HepG2 (cell line): ENCODE measurements at regions not wholly inside any gene's neighbourhood (a gene's known extent, or its start where the extent isn't known, plus 50 kb on each side); places are given as distances from the start of the nearest gene placed in this dataset.

Experiments
- ATAC-seq: fragments of 200-7000 bp; cut with Tn5 transposase; 3 replicates; pipeline ENCODE4 v1.9.1; 2020; ENCODE audit warnings: mild to moderate bottlenecking, moderate library complexity
- BruUV-seq: library from RNA; stranded (reverse); fragments of 400-500 nt; replicated peaks from 2 replicates; lab custom pipeline; 2021; lab: Mats Ljungman, UMichigan
- CTCF ChIA-PET: fragments of 300-600 bp; formaldehyde crosslinking; extraction: SDS; loops from one replicate; lab custom pipeline; 2021; ENCODE audit warnings: low total read pairs, inconsistent platforms, low intra/inter-chr PET ratio; lab: Yijun Ruan, JAX
- POLR2A ChIA-PET: fragments of 350-600 bp; sonication (Branson Sonifier 250); formaldehyde crosslinking; loops from one replicate; lab custom pipeline; 2020; ENCODE audit warnings: antibody characterized with exemption, inconsistent platforms; lab: Yijun Ruan, JAX
- DNase-seq: peaks from one replicate; pipeline ENCODE4 v3.0.0-alpha.2; 2015; ENCODE audit warnings: low spot score
- FAIRE-seq: peaks from 3 replicates; lab custom pipeline; 2011; peaks lifted over from hg19 to GRCh38; lab: Jason Lieb, UNC
- H2AFZ ChIP-seq: one replicate; pipeline ENCODE4 v1.6.1; 2011; ENCODE audit warnings: low read length, inconsistent platforms
- H3K27ac ChIP-seq: fragments of 300-600 bp; 3 replicates; pipeline ENCODE4 v1.8.0; 2011; ENCODE audit warnings: mixed run types, mild to moderate bottlenecking, mixed read lengths, low read length, inconsistent platforms; ENCODE audit not compliant: insufficient read depth; ENCODE audit errors: extremely low read length
- H3K27me3 ChIP-seq, 2 experiments: fragments of 200-600 bp in 1 of 2; 2 replicates in 1 of 2; 3 replicates in 1 of 2; pipeline versions ENCODE4 v1.6.0 to v1.8.0; 2011; ENCODE audit warnings: low read length in 2 of 2, mild to moderate bottlenecking in 2 of 2, moderate library complexity in 2 of 2, inconsistent platforms in 1 of 2; ENCODE audit not compliant: insufficient read depth in 2 of 2, control insufficient read depth in 1 of 2
- H3K36me3 ChIP-seq, 2 experiments: fragments of 200-600 bp in 1 of 2; replicated peaks in 1 of 2; 2 replicates in 1 of 2; 3 replicates in 1 of 2; pipeline versions ENCODE4 v1.5.1 to v1.8.0; 2011; ENCODE audit warnings: low read length in 2 of 2, inconsistent platforms in 1 of 2; ENCODE audit not compliant: insufficient read depth in 2 of 2, control insufficient read depth in 1 of 2
- H3K4me1 ChIP-seq: 2 replicates; pipeline ENCODE4 v1.5.1; 2012; ENCODE audit warnings: low read length, inconsistent platforms; ENCODE audit not compliant: insufficient read depth
- H3K4me2 ChIP-seq: 2 replicates; pipeline ENCODE4 v1.6.0; 2011; ENCODE audit warnings: low read depth, low read length, inconsistent platforms
- H3K4me3 ChIP-seq, 3 experiments: fragments of 200-600 bp in 1 of 3; sonication (generic), shearing (Covaris generic) in 1 of 3; replicated peaks in 1 of 3; 2 replicates each; pipeline ENCODE4 v1.5.1; 2011 to 2016; ENCODE audit warnings: low read length in 3 of 3, inconsistent platforms in 2 of 3, low read depth in 2 of 3, mild to moderate bottlenecking in 2 of 3, control low read depth in 1 of 3, mixed read lengths in 1 of 3; ENCODE audit not compliant: insufficient read depth in 1 of 3
- H3K79me2 ChIP-seq: one replicate; pipeline ENCODE4 v1.6.1; 2011; ENCODE audit warnings: low read length, inconsistent platforms; ENCODE audit not compliant: insufficient read depth
- H3K9ac ChIP-seq: 2 replicates; pipeline ENCODE4 v1.6.0; 2011; ENCODE audit warnings: mild to moderate bottlenecking, low read depth, low read length, inconsistent platforms; ENCODE audit not compliant: insufficient read depth
- H3K9me3 ChIP-seq: 2 replicates; pipeline ENCODE4 v1.5.1; 2012; ENCODE audit warnings: mild to moderate bottlenecking, low read length
- H4K20me1 ChIP-seq: 2 replicates; pipeline ENCODE4 v1.6.0; 2011; ENCODE audit warnings: inconsistent platforms, mild to moderate bottlenecking, low read length, moderate library complexity; ENCODE audit not compliant: insufficient read depth
- CREB1 ChIP-seq, 2 experiments: fragments of 450-650 bp in 1 of 2; IDR thresholded peaks; 2 replicates each; pipeline ENCODE4 v1.6.1; 2016 to 2017; ENCODE audit warnings: control low read depth in 1 of 2, mild to moderate bottlenecking in 1 of 2, missing compliant biosample characterization in 1 of 2, missing genetic modification characterization in 1 of 2
- MIER2 ChIP-seq: IDR thresholded peaks from 2 replicates; pipeline ENCODE4 v1.6.1; 2016; ENCODE audit warnings: missing biosample characterization, missing genetic modification reagents
- NCOR1 ChIP-seq: fragments of 200-600 bp; sonication (generic); IDR thresholded peaks from 2 replicates; pipeline ENCODE4 v1.7.0; 2017; ENCODE audit warnings: antibody characterized with exemption, low read length, borderline replicate concordance
- SCMH1 ChIP-seq: sonication (generic); formaldehyde crosslinking; IDR thresholded peaks from 2 replicates; pipeline ENCODE4 v1.9.0; 2021; ENCODE audit warnings: missing genetic modification reagents, mild to moderate bottlenecking, borderline replicate concordance
- ZBTB21 ChIP-seq: sonication (generic); formaldehyde crosslinking; IDR thresholded peaks from 2 replicates; pipeline ENCODE4 v1.4.0; 2020; ENCODE audit warnings: missing genetic modification reagents
- WGBS: methylation state at CpG from one replicate; pipeline ENCODE4 v1.1.6; 2017; ENCODE audit warnings: low lambda C conversion rate; 5-methylcytosine and 5-hydroxymethylcytosine counted together
- in situ Hi-C: cut with HindIII; loops from 2 replicates; pipeline ENCODE4 v1.10.0; 2017; ENCODE audit warnings: low pct_unique_long_range_greater_than_20kb; ENCODE audit not compliant: extremely low pct_ligation_motif_present
- intact Hi-C: fragments of 100-400 bp; cut with micrococcal nuclease; formaldehyde crosslinking; loops from one replicate; pipeline ENCODE4 v1.10.0; 2022; ENCODE audit not compliant: unreplicated experiment
- TF ChIP-seq, protein P1 (sequence below): sonication (generic); formaldehyde crosslinking; IDR thresholded peaks from 2 replicates; pipeline ENCODE4 v1.4.0; 2020; ENCODE audit warnings: missing genetic modification reagents, mild to moderate bottlenecking, borderline replicate concordance
- TF ChIP-seq, protein P2 (sequence below): sonication (generic); formaldehyde crosslinking; IDR thresholded peaks from 2 replicates; pipeline ENCODE4 v1.4.0; 2020; ENCODE audit warnings: missing genetic modification reagents
- TF ChIP-seq, protein P3 (sequence below): IDR thresholded peaks from 2 replicates; pipeline ENCODE4 v1.6.1; 2016; ENCODE audit warnings: missing compliant biosample characterization, missing genetic modification reagents, borderline replicate concordance

DNA sequence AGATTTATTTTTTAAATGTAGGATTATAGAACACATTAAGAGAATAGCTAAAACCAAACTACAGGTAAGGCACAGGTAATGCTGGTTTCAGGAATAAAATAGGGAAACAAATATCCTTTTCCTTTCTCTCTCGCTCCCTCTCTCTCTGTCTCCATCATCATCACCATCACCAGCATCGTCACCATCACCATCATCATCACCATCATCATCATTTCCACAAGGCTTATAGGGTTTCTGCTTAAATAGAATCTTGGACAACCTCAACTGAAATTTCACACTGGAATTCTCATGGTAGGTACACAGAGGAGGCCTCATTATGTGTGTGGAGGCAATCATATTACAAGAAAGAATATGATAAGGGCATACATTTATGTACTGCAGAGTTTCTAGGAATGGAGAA lies 823.6 kb downstream of the MAFB start:
- intact Hi-C loops (no loop called here), in situ Hi-C loops (no loop called here)
- peaks cover 96% of the 10 kb centered on the region for H3K9me3 ChIP-seq
- no peak for DNase-seq
- H3K4me1 ChIP-seq, result no peaks in the 10 kb centered on the region
- no peaks in the 10 kb centered on the region for H3K27me3 ChIP-seq
- no peak overlapping the region for H3K4me3 ChIP-seq
- H3K36me3 ChIP-seq, result no peaks in the 10 kb centered on the region
- H3K4me2 ChIP-seq, result no peak overlapping the region
- CTCF ChIA-PET, result no interaction called here
- WGBS, result 6% methylated on average over 2 of the region's 2 CpGs
- no peak for FAIRE-seq
- TF ChIP-seq CREB1 (IDR thresholded peaks at IDR 0.05), result peak; percentile 87
- TF ChIP-seq CREB1 (CRISPR knock-in tag; IDR thresholded peaks at IDR 0.05), result no peak
- TF ChIP-seq ZBTB21 (CRISPR knock-in tag), result no peak
- TF ChIP-seq, all 625 proteins: peak for 1
- no peak overlapping the region for H3K27ac ChIP-seq
- H3K9ac ChIP-seq, result no peak overlapping the region
- H3K79me2 ChIP-seq, result no peaks in the 10 kb centered on the region
- POLR2A ChIA-PET, result no interaction called here
- BruUV-seq, result no TSS peak
- H4K20me1 ChIP-seq, result no peaks in the 10 kb centered on the region
- no peak overlapping the region for H2AFZ ChIP-seq
- ATAC-seq, result no peak

DNA sequence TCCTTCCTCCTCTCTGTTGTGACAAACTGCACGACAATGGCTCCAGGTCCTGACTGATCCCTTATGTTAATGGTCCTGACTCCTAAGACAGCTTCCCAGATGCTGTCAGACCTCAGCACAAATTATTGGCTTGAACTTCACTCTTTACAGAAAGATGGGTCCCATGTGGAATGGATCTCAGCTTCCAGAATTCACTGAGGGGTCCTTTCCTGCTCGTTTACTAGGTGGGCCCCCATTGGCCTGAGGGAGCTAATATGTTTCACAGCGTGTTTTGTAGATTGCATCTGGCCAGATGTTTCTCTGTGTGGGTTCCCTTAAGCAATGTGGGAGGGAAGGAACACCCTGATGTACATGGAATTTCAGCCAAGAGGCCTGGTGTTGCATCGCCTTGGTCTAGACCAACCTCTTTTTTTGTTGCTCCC lies 826.6 kb downstream of the MAFB start:
- FAIRE-seq (no peak), DNase-seq (no peak), ATAC-seq (no peak)
- peaks cover 96% of the 10 kb centered on the region for H3K9me3 ChIP-seq
- H2AFZ ChIP-seq, result no peak overlapping the region
- 5% methylated on average over 4 of the region's 4 CpGs for WGBS
- H3K4me3 ChIP-seq, result no peak overlapping the region
- POLR2A ChIA-PET, result no interaction called here
- in situ Hi-C loops, result no loop called here
- no peaks in the 10 kb centered on the region for H3K27me3 ChIP-seq
- intact Hi-C loops, result no loop called here
- no TSS peak for BruUV-seq
- H3K27ac ChIP-seq, result no peak overlapping the region
- CTCF ChIA-PET, result no interaction called here
- no peaks in the 10 kb centered on the region for H4K20me1 ChIP-seq
- H3K36me3 ChIP-seq, result no peaks in the 10 kb centered on the region
- H3K9ac ChIP-seq, result no peak overlapping the region
- H3K79me2 ChIP-seq, result no peaks in the 10 kb centered on the region
- H3K4me1 ChIP-seq, result no peaks in the 10 kb centered on the region
- H3K4me2 ChIP-seq, result no peak overlapping the region
- TF ChIP-seq SCMH1 (no peak), NCOR1 (no peak), MIER2 (no peak)
- TF ChIP-seq, protein P1, sequence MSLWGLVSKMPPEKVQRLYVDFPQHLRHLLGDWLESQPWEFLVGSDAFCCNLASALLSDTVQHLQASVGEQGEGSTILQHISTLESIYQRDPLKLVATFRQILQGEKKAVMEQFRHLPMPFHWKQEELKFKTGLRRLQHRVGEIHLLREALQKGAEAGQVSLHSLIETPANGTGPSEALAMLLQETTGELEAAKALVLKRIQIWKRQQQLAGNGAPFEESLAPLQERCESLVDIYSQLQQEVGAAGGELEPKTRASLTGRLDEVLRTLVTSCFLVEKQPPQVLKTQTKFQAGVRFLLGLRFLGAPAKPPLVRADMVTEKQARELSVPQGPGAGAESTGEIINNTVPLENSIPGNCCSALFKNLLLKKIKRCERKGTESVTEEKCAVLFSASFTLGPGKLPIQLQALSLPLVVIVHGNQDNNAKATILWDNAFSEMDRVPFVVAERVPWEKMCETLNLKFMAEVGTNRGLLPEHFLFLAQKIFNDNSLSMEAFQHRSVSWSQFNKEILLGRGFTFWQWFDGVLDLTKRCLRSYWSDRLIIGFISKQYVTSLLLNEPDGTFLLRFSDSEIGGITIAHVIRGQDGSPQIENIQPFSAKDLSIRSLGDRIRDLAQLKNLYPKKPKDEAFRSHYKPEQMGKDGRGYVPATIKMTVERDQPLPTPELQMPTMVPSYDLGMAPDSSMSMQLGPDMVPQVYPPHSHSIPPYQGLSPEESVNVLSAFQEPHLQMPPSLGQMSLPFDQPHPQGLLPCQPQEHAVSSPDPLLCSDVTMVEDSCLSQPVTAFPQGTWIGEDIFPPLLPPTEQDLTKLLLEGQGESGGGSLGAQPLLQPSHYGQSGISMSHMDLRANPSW (CRISPR knock-in tag), result no peak
- TF ChIP-seq, protein P2, sequence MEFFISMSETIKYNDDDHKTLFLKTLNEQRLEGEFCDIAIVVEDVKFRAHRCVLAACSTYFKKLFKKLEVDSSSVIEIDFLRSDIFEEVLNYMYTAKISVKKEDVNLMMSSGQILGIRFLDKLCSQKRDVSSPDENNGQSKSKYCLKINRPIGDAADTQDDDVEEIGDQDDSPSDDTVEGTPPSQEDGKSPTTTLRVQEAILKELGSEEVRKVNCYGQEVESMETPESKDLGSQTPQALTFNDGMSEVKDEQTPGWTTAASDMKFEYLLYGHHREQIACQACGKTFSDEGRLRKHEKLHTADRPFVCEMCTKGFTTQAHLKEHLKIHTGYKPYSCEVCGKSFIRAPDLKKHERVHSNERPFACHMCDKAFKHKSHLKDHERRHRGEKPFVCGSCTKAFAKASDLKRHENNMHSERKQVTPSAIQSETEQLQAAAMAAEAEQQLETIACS (CRISPR knock-in tag), result no peak
- TF ChIP-seq, protein P3, sequence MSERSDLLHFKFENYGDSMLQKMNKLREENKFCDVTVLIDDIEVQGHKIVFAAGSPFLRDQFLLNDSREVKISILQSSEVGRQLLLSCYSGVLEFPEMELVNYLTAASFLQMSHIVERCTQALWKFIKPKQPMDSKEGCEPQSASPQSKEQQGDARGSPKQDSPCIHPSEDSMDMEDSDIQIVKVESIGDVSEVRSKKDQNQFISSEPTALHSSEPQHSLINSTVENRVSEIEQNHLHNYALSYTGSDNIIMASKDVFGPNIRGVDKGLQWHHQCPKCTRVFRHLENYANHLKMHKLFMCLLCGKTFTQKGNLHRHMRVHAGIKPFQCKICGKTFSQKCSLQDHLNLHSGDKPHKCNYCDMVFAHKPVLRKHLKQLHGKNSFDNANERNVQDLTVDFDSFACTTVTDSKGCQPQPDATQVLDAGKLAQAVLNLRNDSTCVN (CRISPR knock-in tag), result no peak
